ENCODE measurements at regions not wholly inside any gene's neighbourhood (a gene's known extent, or its start where the extent isn't known, plus 50 kb on each side); places are given as distances from the start of the nearest gene placed in this dataset.

- no peak overlapping the region for H3K27ac ChIP-seq
Measured at GRCh38 chr16:79533292-79533691, 67.2 kb downstream of the MAF start.

DNA sequence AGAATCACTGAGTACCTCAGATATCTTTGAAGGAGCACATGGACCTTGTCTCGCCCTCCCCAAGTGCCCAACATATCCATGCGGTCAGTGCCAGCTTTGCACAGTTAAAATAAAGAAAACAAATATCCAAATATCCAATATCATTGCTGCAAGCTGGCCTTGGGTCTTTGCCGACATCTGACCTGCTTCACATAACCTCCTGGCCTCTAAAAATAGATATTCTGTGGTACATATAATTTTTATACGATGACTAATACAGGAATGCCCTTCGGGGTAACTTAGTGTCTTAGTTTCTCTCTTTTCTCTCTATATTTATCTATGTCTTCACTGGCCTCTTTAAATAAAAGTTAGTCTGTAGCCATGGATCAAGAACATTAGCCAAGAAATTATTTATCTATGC is 67.8 kb downstream of the MAF start:
- H3K27ac ChIP-seq = no peak overlapping the region
- TF ChIP-seq CTCF (conservative IDR thresholded peaks at IDR 0.05) = no peak

More at GRCh38 chr16:79533292-79533691, 67.2 kb downstream of the MAF start:
- TF ChIP-seq CTCF (conservative IDR thresholded peaks at IDR 0.05) = no peak

GRCh38 chr16:79532273-79532672 is 68.3 kb downstream of the MAF start:
- TF ChIP-seq CTCF (conservative IDR thresholded peaks at IDR 0.05) = no peak
- no peak overlapping the region for H3K27ac ChIP-seq

- no peak overlapping the region for H3K27ac ChIP-seq
- TF ChIP-seq CTCF (conservative IDR thresholded peaks at IDR 0.05) = no peak
Measured at GRCh38 chr16:79528338-79528737, 72.2 kb downstream of the MAF start.

DNA sequence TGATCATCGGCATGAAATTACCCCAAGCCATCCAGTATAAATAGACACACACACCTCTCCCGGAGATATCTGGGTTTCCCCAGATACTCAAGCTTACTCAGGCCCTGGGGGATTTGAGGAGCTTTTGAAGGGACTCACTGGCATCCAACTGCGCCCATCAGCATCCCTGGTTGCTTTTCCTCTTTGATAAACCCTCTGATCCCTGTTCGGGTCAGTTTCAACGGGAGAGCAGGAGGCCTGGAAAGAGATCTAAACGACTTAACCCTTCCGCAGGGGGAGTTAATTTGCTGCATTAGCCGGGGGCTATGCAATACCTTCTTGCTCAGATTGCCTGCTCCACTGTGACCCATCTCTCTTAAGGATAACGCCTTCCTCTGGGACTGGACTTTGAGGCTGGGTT is 76.6 kb downstream of the MAF start:
- no peak for TF ChIP-seq CTCF (conservative IDR thresholded peaks at IDR 0.05)
- no peak overlapping the region for H3K27ac ChIP-seq

DNA sequence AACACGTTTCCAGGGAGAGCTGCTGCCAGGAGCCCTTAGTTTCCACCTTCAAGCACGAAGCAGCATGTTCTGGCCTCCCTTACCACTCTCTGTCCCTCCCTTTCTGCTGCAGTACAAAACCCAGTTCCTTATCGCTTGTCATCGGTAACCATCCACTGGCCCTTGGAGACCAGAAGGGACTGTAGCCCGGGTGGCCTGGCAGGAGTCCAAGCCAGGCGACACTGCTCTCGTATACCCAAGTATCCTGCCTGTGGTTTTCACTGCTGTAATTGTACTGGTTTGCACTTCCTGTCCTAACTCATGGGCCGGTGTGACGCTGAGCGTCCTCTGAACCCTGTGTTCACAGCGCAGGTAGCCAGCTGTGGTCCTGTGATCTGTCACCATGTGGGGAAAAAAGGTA is 81.1 kb downstream of the MAF start:
- no peak overlapping the region for H3K27ac ChIP-seq
- TF ChIP-seq CTCF (conservative IDR thresholded peaks at IDR 0.05) = no peak

GRCh38 chr16:79517156-79517555 is 83.4 kb downstream of the MAF start:
- no peak for TF ChIP-seq CTCF (conservative IDR thresholded peaks at IDR 0.05)
- H3K27ac ChIP-seq = no peak overlapping the region

GRCh38 chr16:79510879-79511278 is 89.7 kb downstream of the MAF start:
- H3K27ac ChIP-seq = no peak overlapping the region
- no peak for TF ChIP-seq CTCF (conservative IDR thresholded peaks at IDR 0.05)

Data from VCaP (cell line).